Colonic mucosa (tissue), 4 donors: ENCODE measurements at regions not wholly inside any gene's neighbourhood (a gene's known extent, or its start where the extent isn't known, plus 50 kb on each side); places are given as distances from the start of the nearest gene placed in this dataset.

Experiments used
- DNase-seq: peaks from one replicate; pipeline ENCODE4 v3.0.0-alpha.2; 2020
- H3K27ac ChIP-seq: fragments of 200-600 bp; one replicate; pipeline ENCODE4 v1.8.0; 2021
- H3K27me3 ChIP-seq: fragments of 200-600 bp; one replicate; pipeline ENCODE4 v1.8.0; 2021
- H3K36me3 ChIP-seq: fragments of 200-600 bp; one replicate; pipeline ENCODE4 v1.8.0; 2021
- H3K4me1 ChIP-seq: fragments of 200-600 bp; one replicate; pipeline ENCODE4 v1.8.0; 2021; ENCODE audit warnings: mild to moderate bottlenecking
- H3K4me3 ChIP-seq: fragments of 200-600 bp; one replicate; pipeline ENCODE4 v1.8.0; 2021
- H3K9ac ChIP-seq, 2 donors: one replicate each; pipeline ENCODE4 v1.7.0; 2013; ENCODE audit warnings: control low read depth in 2 of 2, low read depth in 2 of 2, low read length in 2 of 2
- H3K9me3 ChIP-seq: fragments of 200-600 bp; one replicate; pipeline ENCODE4 v1.8.0; 2021
- intact Hi-C: fragments of 100-400 bp; cut with DNase I; formaldehyde crosslinking; loops from one replicate; pipeline ENCODE4 v1.14.1; 2022
- TF ChIP-seq, protein P1 (sequence below): fragments of 200-600 bp; IDR thresholded peaks from one replicate; pipeline ENCODE4 v1.8.0; 2022; ENCODE audit warnings: antibody characterized with exemption, mild to moderate bottlenecking
- donor health status: healthy.
- donor health status: DM: no; HTN: no; CAD: no.
- donor health status: DM: no; HTN: no; CAD: no.

- TF ChIP-seq, protein P1, sequence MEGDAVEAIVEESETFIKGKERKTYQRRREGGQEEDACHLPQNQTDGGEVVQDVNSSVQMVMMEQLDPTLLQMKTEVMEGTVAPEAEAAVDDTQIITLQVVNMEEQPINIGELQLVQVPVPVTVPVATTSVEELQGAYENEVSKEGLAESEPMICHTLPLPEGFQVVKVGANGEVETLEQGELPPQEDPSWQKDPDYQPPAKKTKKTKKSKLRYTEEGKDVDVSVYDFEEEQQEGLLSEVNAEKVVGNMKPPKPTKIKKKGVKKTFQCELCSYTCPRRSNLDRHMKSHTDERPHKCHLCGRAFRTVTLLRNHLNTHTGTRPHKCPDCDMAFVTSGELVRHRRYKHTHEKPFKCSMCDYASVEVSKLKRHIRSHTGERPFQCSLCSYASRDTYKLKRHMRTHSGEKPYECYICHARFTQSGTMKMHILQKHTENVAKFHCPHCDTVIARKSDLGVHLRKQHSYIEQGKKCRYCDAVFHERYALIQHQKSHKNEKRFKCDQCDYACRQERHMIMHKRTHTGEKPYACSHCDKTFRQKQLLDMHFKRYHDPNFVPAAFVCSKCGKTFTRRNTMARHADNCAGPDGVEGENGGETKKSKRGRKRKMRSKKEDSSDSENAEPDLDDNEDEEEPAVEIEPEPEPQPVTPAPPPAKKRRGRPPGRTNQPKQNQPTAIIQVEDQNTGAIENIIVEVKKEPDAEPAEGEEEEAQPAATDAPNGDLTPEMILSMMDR, result no peak
- H3K9ac ChIP-seq, result no peak overlapping the region
- no peak for DNase-seq
- no peak overlapping the region for H3K27ac ChIP-seq
- H3K36me3 ChIP-seq, result no peaks in the 10 kb centered on the region
- H3K27me3 ChIP-seq, result no peaks in the 10 kb centered on the region
- no peaks in the 10 kb centered on the region for H3K9me3 ChIP-seq
- intact Hi-C loops, result no loop called here
- H3K4me3 ChIP-seq, result no peak overlapping the region
- H3K4me1 ChIP-seq, result no peaks in the 10 kb centered on the region
Observed at GRCh38 chr6:92274588-92274987, 1144.8 kb downstream of the EPHA7 start.

GRCh38 chr6:92273694-92274093 is 1145.7 kb downstream of the EPHA7 start:
- no peak for DNase-seq

DNA sequence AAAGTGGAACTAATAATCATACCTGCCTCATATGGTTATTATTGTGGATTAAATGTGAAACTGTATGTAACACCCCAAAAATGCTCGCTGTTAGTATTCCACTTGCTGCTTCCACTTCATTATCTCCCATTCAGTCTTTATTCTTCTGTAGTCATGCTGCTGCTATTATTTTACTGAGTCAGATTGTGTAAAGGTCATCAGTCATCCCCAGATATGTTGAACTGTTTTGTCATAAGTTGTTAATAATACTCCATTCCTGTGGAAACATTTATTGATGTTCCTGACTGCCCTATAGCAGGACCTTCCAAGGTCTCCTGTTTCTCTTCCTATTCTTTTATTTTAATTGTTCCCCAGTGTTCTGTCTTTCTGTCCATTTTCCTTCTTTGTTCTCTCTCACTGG is 1148.3 kb downstream of the EPHA7 start:
- no peak for DNase-seq
- TF ChIP-seq, protein P1, result no peak
- intact Hi-C loops, result no loop called here
- no peak overlapping the region for H3K4me3 ChIP-seq
- no peaks in the 10 kb centered on the region for H3K4me1 ChIP-seq
- H3K27me3 ChIP-seq, result no peaks in the 10 kb centered on the region
- no peak overlapping the region for H3K9ac ChIP-seq
- no peaks in the 10 kb centered on the region for H3K9me3 ChIP-seq
- no peaks in the 10 kb centered on the region for H3K36me3 ChIP-seq
- no peak overlapping the region for H3K27ac ChIP-seq

More at GRCh38 chr6:92273694-92274093, 1145.7 kb downstream of the EPHA7 start:
- Histone ChIP-seq H3K9ac (no peak overlapping the region), H3K27me3 (no peaks in the 10 kb centered on the region), H3K27ac (no peak overlapping the region), H3K4me1 (no peaks in the 10 kb centered on the region), H3K4me3 (no peak overlapping the region), H3K36me3 (no peaks in the 10 kb centered on the region), H3K9me3 (no peaks in the 10 kb centered on the region)
- TF ChIP-seq, protein P1, result no peak
- intact Hi-C loops, result no loop called here

DNA sequence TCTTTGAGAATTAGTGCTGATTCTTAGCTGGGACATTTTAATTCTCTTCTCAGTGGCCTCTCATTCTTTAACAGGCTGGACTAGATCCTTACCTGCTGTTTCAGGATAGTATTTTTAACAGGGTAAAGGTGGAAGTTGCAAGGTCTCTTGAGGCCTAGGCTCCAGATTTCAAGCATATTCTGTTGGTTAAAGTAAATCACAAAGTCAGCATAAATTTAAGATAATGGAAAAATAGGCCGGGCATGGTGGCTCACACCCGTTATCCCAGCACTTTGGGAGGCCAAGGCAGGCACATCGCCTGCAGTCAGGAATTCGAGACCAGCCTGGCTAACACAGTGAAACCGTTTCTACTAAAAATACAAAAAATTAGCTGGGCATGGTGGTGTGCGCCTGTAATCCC is 1149.0 kb downstream of the EPHA7 start:
- H3K27ac ChIP-seq, result no peak overlapping the region
- DNase-seq, result no peak
- no peak overlapping the region for H3K9ac ChIP-seq
- no peaks in the 10 kb centered on the region for H3K36me3 ChIP-seq
- intact Hi-C loops, result no loop called here
- TF ChIP-seq, protein P1, result no peak
- H3K27me3 ChIP-seq, result no peaks in the 10 kb centered on the region
- H3K4me3 ChIP-seq, result no peak overlapping the region
- H3K4me1 ChIP-seq, result no peaks in the 10 kb centered on the region
- H3K9me3 ChIP-seq, result no peaks in the 10 kb centered on the region

GRCh38 chr6:92267335-92267734 is 1152.0 kb downstream of the EPHA7 start:
- Histone ChIP-seq H3K4me1 (no peaks in the 10 kb centered on the region), H3K27me3 (no peaks in the 10 kb centered on the region)
- intact Hi-C loops, result no loop called here

More at GRCh38 chr6:92267335-92267734, 1152.0 kb downstream of the EPHA7 start:
- Histone ChIP-seq H3K9me3 (no peaks in the 10 kb centered on the region), H3K9ac (no peak overlapping the region), H3K4me3 (no peak overlapping the region), H3K27ac (no peak overlapping the region), H3K36me3 (no peaks in the 10 kb centered on the region)
- TF ChIP-seq, protein P1, result no peak
- DNase-seq, result no peak
